ENCODE measurements at regions not wholly inside any gene's neighbourhood (a gene's known extent, or its start where the extent isn't known, plus 50 kb on each side); places are given as distances from the start of the nearest gene placed in this dataset.

DNA sequence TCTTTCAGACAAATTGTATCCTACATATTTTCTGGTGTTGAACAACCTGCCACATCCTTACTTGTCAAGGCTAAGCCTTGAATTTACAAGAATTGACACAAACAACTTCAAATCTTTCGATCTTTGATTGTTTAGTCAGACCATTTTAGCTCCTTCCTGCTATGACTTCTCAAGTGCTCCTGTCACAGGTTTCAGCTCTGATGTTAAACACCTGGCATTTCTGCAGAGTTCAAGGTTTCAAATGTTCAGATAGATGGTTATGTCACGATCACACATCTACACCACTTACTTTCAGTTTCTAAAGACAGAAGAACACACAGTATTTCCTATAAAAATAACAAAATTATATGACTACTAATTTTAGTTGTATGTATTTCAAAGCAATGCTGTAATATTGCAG is 84.0 kb downstream of the RND3 start:
- TF ChIP-seq, protein P1, sequence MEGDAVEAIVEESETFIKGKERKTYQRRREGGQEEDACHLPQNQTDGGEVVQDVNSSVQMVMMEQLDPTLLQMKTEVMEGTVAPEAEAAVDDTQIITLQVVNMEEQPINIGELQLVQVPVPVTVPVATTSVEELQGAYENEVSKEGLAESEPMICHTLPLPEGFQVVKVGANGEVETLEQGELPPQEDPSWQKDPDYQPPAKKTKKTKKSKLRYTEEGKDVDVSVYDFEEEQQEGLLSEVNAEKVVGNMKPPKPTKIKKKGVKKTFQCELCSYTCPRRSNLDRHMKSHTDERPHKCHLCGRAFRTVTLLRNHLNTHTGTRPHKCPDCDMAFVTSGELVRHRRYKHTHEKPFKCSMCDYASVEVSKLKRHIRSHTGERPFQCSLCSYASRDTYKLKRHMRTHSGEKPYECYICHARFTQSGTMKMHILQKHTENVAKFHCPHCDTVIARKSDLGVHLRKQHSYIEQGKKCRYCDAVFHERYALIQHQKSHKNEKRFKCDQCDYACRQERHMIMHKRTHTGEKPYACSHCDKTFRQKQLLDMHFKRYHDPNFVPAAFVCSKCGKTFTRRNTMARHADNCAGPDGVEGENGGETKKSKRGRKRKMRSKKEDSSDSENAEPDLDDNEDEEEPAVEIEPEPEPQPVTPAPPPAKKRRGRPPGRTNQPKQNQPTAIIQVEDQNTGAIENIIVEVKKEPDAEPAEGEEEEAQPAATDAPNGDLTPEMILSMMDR (conservative IDR thresholded peaks at IDR 0.05; ENCODE audit: control insufficient read depth, insufficient read depth, low read depth, low read length) = no peak
- no peak for DNase-seq (ENCODE audit: low read depth)
- H3K4me3 ChIP-seq (ENCODE audit: control insufficient read depth, low read depth, low read length) = no peak overlapping the region

DNA sequence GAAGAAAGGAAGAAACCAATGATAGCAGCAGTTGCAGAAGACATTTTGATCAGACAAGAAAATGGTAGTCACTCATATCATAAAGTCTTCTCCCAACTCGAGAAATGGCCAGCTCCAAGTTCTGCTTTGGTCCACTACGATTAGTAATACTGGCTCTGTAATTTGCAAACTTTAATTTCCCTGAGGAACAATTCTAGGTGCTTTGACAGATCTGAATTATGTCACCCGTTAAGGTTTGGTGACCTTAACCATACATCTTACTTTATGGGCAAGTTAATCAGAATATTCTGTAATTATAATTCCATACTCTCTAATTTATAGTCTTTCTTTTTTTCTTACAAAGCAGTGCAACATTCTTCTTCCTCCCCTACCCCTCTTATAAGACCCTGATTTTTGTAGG is 84.5 kb downstream of the RND3 start:
- no peak overlapping the region for H3K4me3 ChIP-seq (ENCODE audit: control insufficient read depth, low read depth, low read length)
- DNase-seq (ENCODE audit: low read depth) = no peak
- TF ChIP-seq, protein P1 (conservative IDR thresholded peaks at IDR 0.05; ENCODE audit: control insufficient read depth, insufficient read depth, low read depth, low read length) = no peak

DNA sequence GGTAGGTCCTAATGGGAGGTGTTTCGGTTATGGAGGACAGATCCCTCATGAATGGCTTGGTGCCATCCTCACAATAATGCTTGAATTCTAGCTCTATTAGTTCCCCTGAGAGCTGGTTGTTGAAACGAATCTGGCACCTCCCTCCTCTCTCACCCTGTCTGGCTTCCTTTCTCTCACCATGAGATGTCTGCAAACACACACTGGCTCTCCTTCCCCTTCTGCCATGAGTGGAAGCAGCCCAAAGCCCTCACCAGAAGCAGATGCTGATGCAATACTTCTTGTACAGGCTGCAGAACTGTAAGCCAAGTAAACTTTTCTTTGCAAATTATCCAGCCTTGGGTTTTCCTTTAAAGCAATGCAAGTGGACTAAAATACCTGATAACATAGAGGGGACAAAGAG is 86.6 kb downstream of the RND3 start:
- TF ChIP-seq, protein P1 (conservative IDR thresholded peaks at IDR 0.05; ENCODE audit: control insufficient read depth, insufficient read depth, low read depth, low read length) = no peak
- no peak for DNase-seq (ENCODE audit: low read depth)
- H3K4me3 ChIP-seq (ENCODE audit: control insufficient read depth, low read depth, low read length) = no peak overlapping the region

DNA sequence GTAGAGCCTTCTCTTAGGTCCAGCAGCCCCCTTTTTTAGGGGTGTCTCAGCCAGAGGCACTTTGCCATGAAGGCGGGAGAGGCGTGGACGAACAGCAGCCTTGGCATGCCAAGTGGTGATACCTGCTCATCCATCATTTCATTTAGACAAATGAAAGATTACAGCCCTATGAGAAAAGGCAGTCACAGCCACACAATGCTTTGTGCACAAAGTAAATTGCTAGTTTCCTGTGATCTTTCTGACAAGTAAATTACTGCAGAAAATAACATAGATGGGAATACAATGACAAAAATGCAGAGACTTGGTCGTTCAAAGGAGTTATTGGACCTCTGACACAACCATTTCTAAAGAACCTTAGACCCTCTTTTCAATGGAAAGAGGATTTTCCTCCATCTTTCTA is 94.9 kb downstream of the RND3 start:
- no peak for DNase-seq (ENCODE audit: low read depth)
- TF ChIP-seq, protein P1 (conservative IDR thresholded peaks at IDR 0.05; ENCODE audit: control insufficient read depth, insufficient read depth, low read depth, low read length) = no peak
- no peak overlapping the region for H3K4me3 ChIP-seq (ENCODE audit: control insufficient read depth, low read depth, low read length)

DNA sequence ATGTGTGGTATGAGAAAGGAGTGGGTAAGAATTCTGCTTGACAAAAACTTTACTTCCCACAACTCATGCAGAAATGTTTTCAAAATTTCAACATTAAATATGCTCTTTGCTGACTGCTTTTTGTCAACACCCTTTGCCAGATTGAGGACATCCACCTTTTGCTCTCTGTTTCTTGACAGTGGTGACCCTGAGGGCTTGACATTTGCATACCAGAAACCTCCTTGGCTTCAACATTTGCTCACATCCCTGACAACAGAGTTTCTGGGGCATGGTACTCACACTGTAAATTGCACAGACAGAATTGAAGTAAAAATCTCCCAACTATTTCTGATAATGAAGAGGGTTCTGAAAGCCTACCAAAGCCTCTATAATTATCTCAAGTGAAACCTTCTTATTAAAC is 95.7 kb downstream of the RND3 start:
- H3K4me3 ChIP-seq (ENCODE audit: control insufficient read depth, low read depth, low read length) = no peak overlapping the region
- no peak for DNase-seq (ENCODE audit: low read depth)
- TF ChIP-seq, protein P1 (conservative IDR thresholded peaks at IDR 0.05; ENCODE audit: control insufficient read depth, insufficient read depth, low read depth, low read length) = no peak

DNA sequence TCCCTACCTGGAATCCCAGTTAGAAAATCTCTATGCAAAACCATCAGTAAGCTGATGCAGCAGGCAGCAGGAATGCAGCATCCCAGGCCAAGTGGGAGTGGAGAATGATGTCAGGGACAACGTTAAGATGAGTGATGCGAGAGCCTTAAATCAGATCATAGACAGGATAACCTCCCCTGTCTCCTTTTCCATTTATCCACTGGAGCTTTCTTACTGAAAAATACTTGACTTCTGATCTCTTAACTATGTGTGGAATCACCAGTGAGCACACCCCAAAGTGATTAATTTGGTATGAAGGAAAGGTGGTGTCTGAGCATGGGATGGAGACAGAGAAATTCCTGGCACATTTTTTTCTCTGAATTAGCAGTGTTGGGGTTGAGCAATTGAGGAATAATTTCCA is 98.0 kb downstream of the RND3 start:
- H3K4me3 ChIP-seq (ENCODE audit: control insufficient read depth, low read depth, low read length) = no peak overlapping the region
- no peak for DNase-seq (ENCODE audit: low read depth)
- TF ChIP-seq, protein P1 (conservative IDR thresholded peaks at IDR 0.05; ENCODE audit: control insufficient read depth, insufficient read depth, low read depth, low read length) = no peak

DNA sequence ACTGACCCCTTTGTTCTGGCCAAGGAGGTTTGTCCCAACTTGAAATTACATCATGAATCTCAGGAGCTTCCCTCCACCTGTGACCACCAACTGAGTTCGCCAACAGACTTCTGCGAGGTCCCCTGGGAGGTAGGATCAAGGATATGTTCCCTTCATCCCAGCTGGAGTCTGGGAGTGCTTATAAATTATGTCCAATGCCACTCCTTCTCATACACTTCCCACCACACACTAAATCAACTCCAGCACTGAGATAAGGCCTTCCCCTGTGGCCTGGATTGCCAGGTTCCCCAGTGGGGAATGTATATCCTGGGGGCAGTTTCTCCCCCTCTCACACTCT is 99.2 kb downstream of the RND3 start:
- no peak for DNase-seq (ENCODE audit: low read depth)
- TF ChIP-seq, protein P1 (conservative IDR thresholded peaks at IDR 0.05; ENCODE audit: control insufficient read depth, insufficient read depth, low read depth, low read length) = no peak
- H3K4me3 ChIP-seq (ENCODE audit: control insufficient read depth, low read depth, low read length) = no peak overlapping the region
